Stimulated activated CD8-positive, alpha-beta memory T cell treated with anti-CD3 and anti-CD28 coated beads, Interleukin-7, amount 100 ng/mL, for 48 hours (primary cell): ENCODE measurements at regions not wholly inside any gene's neighbourhood (a gene's known extent, or its start where the extent isn't known, plus 50 kb on each side); places are given as distances from the start of the nearest gene placed in this dataset.
"Not testable (repeated sequence)": the region's sequence is repeated elsewhere in the genome, so short reads cannot be mapped to it uniquely, and the experiment has no call there.

ENCODE experiments used
- DNase-seq, 2 donors: peaks; one replicate each; pipeline ENCODE4 v3.0.0-alpha.2; 2020; ENCODE audit warnings: low read depth in 1 of 2; ENCODE audit errors: extremely low read depth in 1 of 2

DNA sequence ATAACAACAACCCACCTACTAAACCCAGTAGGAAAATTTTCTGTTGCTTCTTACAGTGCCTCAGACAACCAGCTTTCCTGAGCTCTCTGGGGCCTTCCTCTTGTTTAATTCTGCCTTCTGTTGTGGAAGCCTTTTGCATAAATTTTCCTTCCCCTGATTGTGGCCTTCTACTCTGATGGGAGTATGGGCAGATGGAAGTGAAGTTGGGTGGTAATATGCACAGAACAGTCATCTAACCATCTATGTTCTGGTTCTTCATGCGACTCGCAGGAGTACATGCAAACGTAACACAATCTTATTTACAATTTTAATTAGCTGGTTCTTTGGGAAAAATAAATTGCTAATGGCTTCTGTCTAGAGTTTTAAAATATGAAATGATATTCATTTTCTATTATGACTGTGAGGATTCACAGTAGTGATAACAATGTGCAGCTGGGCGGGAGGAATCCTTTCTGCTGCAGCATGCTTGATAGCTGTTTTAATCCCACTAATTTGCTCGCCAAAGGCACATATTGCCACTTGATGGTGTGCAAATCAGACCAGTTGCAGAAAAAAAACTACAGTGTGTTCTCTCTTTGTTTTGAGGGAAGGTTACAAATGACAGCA lies 311.5 kb upstream of the ROPN1 start:
- DNase-seq, result no peak

DNA sequence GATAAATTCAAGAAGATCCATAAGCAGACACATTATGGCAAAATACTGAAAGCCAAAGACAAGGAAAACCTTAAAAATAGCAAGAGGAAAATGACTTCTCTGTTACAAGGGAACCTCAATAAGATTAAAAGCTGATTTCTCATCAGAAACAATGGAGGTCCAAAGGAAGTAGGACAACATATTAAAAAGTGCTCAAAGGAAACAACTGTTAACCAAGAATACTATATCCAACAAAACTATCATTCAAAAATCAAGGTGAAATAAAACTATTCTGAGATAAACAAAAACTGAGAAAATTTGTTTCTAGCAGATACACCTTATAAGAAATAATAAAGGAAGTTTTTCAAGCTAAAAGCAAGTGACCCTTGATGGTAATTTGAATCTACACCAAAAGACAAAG lies 314.7 kb upstream of the ROPN1 start:
- DNase-seq, result no peak

DNA sequence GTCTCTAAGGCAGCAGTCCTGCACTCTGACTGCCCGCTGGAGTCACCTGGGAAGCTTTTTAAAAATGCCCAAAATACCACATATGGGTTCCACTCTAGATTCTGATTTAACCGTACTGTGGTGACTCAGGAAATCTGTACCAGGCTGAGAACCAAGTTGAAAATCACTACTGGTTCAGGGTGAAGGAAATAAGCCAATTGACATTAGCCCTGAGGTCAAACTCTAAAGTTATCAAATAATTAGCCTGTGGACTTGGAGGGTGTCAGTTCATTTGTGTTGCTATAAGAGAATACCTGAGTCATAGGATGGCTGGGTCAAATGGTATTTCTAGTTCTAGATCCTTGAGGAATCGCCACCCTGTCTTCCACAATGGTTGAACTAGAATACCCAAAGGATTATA lies 321.7 kb upstream of the ROPN1 start:
- DNase-seq, result no peak

DNA sequence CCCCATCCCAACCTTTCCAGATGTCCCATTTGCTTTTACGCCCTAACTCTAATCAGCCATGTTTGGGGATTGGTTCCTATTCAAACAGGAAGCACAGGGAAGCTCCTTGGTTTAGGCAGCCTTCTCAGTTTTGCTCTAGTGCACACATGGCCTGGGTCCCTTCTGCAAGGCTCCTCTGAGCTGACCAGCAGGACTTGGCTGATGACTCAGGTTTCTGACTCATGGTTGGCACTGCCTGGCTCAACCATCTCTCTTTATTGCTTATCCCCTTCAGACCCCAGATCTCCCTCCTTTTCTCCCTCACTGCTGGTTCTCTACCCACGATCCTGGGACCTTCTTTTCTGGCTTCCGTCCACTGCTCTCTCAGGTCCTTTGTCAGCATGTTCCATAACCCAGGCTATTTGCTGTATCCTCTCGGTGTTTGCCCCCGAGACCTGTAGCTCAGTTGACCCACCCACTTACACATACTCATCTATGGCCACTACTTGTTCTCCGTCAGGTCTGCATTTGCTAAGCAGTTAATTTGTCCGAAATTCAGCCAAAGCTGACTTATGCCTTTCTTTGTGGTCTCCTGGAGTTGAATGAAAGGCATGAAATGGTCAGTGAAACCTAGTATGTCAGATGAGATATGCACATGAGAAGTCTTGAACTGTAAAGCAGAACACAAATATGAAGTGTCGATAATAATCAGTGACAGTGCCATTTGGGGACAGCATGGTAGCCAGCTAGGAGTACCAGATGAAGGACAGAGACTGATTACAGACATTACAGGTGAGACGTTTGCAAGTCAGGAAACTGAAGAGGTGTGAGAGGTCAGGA lies 323.5 kb upstream of the ROPN1 start:
- DNase-seq, result no peak

DNA sequence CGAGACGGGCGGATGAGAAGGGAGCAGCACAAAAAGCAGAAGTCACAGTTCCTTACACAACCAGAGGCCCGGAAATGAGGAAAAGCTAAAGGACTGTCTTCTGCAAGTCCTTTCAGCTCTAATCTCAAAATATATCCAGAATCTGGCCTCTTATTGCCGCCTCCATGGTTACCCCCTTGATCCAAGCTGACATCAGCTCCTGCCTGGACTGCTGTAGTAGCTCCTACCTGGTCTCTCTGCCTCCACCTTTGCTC lies 324.0 kb upstream of the ROPN1 start:
- no peak for DNase-seq

DNA sequence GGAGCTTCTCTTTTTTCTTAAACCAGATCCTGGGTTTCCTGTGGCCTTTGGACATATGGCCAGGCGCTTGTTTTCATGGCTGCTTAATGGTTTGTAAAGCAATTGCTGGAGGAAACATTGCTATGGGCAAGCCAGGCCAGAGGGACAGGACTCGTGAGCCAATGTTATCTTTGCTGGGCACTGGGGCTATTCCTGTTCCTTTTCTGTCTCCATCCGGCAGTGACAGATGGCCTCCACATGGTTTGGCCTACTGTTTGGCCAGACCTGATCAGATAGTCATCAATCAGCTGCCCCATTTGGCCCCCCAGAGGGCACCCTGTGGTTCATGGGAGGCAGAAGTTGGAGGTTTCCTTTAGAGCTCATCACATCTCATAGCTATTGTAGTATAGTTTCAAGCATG lies 326.1 kb upstream of the ROPN1 start:
- no peak for DNase-seq

DNA sequence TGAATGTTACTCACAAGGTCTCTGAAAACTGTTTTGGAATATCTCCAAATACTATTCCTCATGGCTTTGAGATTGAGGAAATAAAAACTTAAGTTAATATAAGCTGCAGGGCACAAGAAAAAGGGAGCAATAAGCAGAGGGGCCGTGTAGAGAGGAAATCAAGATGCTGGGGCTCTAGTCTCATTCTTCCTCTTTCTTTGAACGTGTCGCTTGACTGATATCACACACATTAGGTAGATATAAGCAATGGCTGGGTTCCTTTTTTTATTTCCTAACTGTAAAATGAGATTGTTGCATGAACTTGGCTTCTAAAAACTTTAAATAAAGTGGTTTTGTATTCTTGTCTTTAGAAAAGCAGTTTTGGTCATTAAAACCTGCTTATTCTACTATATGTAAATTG lies 326.7 kb upstream of the ROPN1 start:
- no peak for DNase-seq

DNA sequence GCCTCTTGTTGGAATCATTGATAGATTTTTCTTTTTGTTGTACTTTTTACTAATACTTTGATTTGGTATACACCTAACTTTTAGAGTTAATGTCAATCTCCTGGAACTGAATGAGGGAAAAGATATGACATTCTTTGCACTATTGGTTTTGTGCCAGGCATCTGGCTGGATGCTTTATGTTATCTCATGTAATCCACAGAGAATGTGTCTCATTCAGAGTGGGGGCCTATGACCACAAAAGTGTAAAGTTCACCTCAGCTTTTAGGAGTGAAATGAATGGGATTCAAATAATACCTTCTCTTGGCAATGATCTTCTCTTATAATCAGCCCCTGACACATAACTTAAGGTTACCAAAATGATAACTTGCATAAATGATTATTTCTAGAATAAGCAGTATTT lies 329.1 kb upstream of the ROPN1 start:
- no peak for DNase-seq

DNA sequence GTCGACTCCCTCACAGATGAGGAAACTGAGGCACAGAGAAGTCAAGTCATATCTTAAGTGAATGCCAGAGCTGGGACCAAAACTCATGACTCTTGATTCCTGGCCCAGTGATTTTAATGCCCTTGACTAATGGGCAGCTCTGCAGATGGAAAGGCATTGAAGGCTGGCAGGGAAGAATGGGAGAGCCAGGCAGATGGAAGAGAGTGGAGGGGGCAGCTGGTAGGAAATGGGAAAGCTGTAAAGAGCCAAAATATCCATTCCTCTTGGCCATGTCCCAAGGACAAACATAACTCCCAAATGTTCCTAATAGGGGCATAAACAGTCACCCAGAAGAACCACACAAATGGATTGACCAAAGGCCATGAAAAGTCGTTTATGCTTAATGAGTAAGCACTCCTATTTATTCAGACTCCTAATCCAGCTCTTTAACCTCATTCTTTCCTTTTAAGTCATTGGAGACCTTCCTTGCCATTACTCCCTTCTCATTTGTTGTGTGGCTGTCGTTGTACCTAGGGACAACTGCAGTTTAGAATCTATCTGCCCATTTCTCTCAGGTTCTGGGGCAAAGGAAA lies 330.5 kb upstream of the ROPN1 start:
- DNase-seq, result no peak

DNA sequence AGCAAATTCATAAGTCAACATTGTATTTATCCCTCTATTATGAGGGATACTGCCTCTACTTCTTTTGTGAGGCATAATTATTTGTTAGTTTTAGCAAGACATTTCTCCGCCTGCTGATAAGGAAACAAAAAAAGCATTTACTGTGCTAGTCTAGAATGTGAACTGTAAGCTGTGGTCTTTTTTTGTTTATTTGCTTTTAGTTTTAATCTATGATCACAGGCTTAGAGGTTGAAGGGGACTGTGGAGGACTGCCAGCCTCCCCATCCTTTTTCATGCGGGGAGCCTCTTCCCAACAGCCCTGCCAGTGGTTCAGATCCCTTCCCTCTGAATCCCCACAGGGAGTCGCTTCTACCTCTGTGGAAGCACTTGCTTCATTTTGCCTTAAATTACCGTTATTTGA lies 331.0 kb upstream of the ROPN1 start:
- no peak for DNase-seq

DNA sequence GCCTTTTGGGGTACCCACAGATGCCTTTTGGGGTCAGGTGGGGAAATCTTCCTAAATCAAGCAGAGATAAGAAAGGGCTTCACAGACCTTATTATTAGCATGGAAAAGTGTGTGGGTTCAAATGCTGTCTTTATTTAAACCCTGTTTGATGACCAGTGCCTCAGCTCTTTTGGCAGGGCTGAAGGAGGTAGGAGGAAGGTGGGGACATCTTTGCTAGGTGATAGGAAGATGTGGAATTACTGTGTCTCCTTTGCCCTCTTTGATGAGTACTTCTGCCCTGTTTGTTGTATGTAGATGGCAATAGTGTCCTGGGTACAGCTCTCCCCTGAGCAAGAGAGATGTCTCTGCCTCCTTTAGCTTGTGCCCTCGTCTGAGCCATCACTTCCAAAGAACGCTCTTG lies 333.3 kb upstream of the ROPN1 start:
- DNase-seq, result no peak

DNA sequence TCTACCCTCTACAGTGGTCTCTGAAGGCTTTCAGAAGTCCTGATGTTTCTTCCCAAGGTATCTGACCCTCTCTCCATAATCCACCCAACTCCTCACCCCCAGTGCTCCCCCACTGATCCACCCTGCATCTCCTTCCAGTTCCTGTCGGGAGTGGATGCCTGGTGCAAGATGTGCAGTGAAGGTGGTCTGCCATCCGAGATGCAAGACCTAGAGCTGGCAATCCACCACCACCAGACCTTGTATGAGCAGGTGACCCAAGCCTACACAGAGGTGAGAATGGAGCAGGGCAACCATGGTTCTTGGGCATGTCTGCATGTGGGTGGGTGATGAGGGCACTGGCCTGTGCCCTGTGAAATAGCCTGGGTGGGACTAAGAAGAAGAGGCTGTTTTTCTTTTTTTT lies 337.8 kb upstream of the ROPN1 start:
- DNase-seq, result no peak

DNA sequence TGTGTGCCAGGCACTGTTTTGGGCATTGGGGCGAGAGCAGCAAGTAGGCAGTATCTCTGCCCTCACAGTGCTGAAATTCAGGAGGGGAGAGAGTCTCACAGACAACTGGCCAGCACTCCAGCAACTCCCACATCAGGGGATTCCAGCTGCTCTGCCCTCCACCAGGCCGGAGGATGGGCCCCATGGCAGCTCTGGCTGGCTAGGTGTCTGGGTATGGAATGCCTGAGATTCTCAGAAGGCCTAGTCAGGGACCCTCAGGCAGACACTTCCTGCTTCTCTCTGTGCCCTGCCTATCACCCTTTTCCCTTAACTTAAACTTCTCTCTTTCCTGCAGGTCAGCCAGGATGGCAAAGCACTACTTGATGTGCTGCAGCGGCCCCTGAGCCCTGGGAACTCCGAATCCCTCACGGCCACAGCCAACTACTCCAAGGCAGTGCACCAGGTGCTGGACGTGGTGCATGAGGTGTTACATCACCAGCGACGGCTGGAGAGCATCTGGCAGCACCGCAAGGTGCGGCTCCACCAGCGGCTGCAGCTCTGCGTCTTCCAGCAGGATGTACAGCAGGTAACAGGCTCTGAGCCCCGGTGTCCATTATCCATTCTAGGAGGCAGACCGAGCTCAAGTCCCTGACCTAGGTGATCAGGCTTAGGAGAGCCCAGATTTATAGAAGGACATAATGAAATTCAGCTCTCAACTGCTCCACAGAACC lies 342.2 kb upstream of the ROPN1 start:
- DNase-seq, result no peak

DNA sequence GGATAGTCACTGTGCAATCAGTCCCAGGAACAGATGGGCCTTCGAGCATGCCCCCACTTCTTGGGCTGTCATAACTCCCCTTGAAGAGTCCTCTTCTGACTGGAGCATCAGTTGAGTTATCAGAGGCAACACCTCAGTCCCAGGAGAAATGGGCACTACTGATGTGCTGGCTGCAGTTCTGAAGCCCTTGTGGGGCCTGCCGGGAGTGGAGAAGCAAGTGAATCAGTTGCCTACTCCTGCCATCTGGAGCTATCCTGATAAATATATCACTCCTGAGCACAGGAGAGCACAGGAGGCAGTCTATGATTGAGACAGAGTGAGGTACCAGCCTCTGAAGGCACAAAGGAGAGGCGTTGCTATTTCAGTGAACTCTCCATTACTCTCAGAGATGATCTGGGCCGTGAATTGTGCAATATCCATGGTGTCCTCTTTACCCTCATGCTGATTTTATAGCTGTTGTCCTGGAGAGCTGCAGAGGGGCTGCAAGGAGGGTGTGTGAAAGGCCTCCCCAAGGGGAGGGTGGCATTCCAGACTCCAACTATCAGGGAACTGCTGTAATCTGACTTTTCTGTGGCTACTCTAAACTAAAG lies 344.2 kb upstream of the ROPN1 start:
- no peak for DNase-seq

DNA sequence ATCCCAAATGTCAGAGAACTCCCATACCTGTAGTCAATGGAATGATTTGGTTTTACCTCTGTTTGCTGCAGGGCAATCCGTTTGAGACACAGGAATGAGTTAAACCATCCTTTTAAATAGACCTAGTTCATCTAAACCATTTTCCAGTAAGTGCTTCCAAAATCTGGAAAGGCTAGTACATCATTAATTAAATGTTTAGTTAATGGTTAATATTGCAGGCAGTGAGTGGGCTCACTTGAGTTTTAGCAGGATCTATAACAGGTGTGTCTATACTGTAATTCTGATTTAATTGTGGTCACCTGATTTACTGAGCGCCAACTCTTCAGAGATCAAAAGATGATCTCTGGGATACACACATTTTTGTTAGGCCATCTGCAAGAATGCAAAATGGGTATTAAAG lies 353.9 kb upstream of the ROPN1 start:
- DNase-seq, result no peak

DNA sequence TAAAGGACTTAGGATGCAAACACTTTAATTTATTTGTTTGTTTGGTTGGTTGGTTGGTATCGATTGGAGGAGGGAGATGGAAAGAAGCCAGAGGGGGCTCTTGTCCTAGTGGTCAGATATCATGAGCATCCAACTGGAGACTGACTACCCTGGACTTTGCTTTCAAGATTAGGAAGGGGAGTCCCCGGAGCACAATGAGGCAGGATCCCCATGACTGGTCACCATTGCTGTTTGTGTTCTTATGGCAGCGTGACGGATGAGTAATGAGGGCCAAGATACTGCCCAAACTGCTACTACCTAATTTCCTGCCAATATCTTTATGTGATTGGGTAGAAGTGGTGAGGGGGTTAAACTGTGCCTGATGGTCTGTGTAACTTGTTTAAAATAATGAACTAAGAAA lies 354.6 kb upstream of the ROPN1 start:
- no peak for DNase-seq

DNA sequence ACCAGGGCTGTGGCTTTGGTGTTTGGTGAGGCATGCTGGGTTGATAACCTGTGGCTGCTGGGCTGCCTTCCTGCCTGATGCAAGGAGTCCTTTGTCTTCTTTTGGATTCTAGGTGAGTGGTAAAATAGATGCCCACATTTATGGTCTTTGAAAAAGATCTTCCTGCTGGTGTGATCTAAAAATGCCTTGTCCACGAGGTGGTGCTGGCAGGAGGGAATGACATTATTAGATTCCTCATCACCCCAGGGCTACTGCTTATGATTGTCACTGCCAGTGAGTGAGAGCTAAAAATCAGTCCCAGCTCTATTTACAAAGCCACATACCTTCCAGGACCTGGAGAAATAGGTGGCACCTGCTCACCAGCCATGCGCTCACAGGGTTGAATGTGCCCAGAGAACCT lies 355.5 kb upstream of the ROPN1 start:
- no peak for DNase-seq

DNA sequence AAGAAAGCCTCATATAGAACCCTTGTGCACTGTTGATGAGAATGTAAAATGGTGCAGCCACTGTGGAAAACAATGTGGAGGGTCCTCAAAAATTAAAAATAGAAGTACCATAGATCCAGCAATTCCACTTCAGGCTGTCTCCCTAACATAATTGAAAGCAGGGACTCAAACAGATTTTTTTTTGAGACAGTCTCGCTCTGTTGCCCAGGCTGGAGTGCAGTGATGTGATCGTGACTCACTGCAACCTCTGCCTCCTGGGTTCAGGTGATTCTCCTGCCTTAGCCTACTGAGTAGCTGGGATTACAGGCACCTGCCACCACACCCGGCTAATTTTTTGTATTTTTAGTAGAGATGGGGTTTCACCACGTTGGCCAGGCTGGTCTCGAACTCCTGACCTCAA lies 356.6 kb upstream of the ROPN1 start:
- DNase-seq, result not testable (repeated sequence)

DNA sequence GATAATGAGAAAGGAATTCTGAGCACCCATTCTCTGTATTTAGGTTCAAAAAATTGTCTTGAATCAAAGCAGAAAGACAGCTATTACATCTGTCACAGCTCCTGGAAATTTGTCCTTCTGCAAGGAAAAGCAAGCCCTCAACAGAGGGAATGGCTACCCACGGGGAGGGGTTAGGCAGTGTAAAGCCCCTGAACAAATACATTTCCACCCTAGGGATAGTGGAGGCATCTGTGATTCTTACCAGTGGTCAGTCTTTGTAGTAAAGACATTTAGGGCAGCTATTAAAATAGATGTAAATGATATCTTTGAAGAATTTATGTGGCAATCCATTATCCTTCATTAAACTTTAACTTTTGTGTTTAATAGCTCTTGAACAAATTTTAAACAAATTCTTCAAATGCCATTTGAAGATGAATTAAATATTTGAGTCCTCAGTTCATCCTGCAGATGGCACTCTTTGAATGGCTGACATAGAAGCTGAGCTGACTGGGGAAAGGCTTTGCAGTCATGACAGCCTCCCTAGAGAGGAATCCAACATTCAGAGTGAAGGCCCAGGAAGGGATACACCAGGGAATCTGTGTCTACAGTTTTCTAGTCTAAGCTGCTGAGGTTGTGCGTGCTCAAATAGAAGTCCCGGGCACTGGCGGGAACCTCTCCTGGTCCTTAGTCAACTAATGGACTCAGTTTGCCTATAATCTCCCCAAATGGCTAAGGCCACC lies 359.7 kb upstream of the ROPN1 start:
- DNase-seq, result no peak

DNA sequence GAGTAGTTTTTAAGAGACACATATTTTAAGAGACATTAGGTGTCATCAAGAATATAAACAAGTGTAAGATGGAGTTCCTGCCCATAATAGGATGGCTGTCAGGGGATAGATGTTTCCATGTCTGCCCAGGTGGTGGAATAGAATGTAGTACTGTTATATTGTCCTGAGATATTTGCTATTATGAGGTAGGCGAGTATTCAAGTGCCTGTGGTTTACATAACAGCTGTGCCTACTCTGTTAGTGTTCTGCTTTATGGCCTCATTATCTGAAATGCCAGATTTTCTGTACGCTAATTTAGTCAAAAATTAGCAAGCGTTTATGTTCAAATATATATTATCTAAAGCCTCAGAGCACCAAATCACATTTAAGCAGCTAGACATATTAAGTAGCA lies 360.2 kb upstream of the ROPN1 start:
- DNase-seq, result no peak

DNA sequence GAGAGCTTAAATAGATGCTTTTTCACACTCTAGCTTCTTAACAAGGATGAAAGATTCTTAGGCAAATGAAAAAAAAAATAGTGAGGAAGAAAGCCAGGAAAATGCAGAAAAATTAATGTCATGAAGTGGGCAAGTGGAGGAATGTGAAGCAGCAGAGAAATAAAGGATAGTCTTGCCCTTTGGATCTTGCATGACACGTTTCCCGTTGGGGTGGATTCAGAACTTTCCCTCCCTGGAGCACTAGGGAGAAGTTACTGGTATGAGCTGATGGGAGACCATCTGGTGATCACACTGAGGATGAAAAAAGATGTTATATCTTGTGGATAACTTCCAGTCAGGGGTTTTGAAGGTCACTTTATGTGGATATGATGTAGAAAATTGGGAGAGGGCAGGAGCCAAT lies 361.8 kb upstream of the ROPN1 start:
- no peak for DNase-seq
